ENCODE measurements at regions not wholly inside any gene's neighbourhood (a gene's known extent, or its start where the extent isn't known, plus 50 kb on each side); places are given as distances from the start of the nearest gene placed in this dataset.

DNA sequence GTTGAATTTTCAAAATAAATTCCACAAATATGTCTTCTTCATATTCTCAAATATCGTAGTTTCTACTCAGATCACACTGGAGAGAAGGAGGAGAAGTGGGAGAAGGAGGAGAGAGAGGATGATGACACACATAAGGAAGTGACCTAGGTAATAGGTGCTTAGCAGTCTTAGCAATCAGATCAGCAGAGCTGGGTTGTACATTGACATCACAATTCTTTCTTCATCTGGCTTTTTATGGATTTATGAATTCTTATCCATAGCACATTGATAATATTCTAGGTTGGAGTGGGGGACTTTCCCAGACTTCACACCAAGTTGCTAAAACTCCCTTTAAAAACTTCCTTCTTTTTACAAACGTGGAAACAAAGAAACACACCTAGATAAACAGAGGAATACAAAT lies 86.9 kb downstream of the FGF9 start:
- in situ Hi-C loops (cut with MboI; ENCODE audit: low sequenced_read_pairs): loop anchor here (25.0 kb wide), 1 partner anchor 95 kb away; the partner anchor contains the start of gene FGF9

DNA sequence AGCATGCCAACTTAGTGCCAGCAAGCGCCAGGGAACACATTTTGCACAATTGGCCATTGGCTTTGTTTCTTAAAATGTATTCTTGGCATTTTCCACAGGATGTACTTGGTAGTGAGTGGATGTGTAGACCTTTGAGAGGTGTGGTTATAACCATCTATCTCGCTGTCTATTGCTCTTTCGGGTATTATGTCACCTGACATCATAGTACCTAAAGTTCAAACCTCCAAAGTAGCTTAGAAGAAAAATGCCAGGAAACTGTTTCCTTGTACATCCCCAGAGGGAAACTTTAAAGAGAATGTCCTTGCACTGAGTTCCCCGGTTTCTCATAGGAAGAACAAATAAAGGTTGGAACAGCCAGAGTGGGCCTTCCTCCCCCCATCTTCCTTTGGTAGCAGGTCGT lies 87.6 kb downstream of the FGF9 start:
- in situ Hi-C loops (cut with MboI; ENCODE audit: low sequenced_read_pairs): loop anchor here (25.0 kb wide), 1 partner anchor 96 kb away; the partner anchor contains the start of gene FGF9

DNA sequence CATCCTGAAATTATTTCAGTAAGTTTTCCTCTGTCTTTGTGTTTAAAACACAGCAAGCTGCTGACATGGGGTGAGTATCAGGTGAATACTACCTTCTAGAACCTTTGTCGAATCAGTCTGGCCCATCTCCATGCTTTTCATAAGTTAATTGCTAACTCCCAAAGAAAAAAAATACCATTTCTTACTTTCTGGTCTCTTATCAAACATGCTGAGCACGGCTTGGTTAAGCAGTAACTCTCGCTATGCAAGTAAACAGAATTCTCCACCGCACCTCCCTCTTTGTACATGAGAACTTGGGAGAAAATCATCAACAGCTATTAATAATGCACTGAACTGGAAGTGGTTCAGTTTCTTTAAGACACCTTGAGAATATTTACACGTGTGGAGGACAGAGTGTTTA lies 88.6 kb downstream of the FGF9 start:
- in situ Hi-C loops (cut with MboI; ENCODE audit: low sequenced_read_pairs): loop anchor here (25.0 kb wide), 1 partner anchor 97 kb away; the partner anchor contains the start of gene FGF9

DNA sequence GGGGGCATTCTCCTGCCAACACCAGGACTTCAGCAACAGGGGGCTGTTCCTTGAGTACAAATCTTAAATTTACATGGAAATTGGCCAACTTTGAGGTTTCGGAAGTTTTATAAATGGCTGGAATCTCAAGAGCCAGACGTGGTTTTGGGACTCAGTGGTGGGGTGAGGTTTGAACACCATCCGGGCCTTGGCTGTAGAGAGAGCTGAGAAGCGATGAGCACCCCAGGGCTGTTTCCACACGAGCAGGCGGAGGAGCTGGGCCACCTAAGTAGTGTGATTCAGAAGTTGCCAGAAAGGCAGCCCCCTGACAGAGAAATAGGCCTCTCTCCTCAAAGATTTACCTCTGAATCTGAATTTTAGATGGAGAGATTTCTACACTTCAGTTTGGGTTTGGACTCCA lies 89.0 kb downstream of the FGF9 start:
- in situ Hi-C loops (cut with MboI; ENCODE audit: low sequenced_read_pairs): loop anchor here (25.0 kb wide), 1 partner anchor 98 kb away; the partner anchor contains the start of gene FGF9

DNA sequence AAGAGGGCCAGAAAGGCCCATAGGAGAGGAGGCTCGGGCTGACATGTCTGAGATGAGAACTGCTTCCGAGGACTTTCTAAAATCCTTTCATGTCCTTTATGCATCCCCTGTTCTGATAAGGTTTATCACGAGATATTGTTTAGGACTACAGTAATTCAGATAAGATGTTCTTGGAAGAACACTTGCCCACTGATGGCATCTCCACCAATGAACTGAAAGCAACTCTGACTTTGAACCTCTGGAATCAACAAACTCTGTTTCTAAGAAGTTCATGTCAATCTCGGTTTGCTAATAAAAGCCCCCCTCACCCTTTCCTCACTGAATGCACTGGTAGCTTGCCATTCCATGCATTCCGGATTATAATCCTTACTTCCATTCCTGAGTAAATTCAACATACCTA lies 90.9 kb downstream of the FGF9 start:
- in situ Hi-C loops (cut with MboI; ENCODE audit: low sequenced_read_pairs): loop anchor here (25.0 kb wide), 1 partner anchor 99 kb away; the partner anchor contains the start of gene FGF9

DNA sequence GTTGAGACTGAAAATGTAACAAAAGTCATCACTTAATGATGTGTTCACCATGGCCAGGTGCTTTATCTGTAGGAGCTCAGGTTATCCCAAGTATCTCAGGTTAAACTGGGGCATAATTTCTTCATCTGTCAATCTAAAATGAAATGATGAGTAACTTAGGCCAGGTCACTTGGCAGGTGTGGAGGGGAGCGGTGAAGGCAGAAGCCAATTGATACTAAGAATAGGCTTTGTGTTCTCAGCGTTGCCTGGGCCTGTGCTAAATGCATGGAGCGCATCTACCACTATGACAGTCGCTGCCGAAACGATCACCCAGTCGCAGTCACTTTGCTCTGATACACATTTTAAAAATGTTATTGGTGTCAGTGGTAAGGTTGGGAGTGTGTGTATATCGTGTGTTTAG lies 91.6 kb downstream of the FGF9 start:
- in situ Hi-C loops (cut with MboI; ENCODE audit: low sequenced_read_pairs): loop anchor here (25.0 kb wide), 1 partner anchor 100 kb away; the partner anchor contains the start of gene FGF9

DNA sequence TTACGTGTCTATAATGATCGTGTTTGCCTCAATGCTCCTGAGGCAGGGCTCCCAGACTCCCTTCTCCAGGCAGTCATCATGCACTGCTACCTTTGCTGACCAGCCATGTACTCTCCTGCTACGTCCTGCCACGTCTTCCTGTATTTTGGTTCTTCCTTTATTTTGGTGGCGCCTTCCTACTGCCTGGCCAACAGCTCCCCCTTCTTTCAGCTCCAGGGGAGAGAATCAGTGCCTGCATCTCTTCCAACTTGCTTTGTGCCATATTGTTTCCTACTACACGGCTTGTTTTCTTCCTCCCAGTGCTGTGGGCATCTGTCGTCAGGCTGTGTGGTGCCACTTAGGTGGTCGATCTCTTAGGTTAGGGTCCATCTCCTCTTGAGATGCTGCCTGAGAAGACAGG lies 96.2 kb downstream of the FGF9 start:
- in situ Hi-C loops (cut with MboI; ENCODE audit: low sequenced_read_pairs): loop anchor here (25.0 kb wide), 1 partner anchor 105 kb away; the partner anchor contains the start of gene FGF9

DNA sequence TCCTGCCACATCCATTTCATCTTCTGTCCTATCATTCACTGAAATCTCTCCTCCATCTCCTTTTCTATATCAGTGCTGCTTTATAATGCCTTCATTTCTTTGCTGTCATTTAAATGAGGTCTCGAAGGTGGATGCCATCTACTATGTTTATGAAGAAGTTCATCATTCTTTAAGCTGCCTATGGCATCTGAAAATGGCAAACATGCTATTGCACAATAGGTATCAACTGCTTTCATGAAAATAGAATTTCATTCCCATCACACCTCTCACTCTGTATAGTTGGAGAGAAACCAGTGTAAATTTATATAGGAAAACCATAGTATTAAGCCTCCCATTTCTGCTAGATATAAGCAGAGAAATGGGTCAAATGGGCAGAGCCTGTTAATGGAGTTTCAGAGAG lies 100.2 kb downstream of the FGF9 start:
- in situ Hi-C loops (cut with MboI; ENCODE audit: low sequenced_read_pairs): loop anchor here (25.0 kb wide), 1 partner anchor 109 kb away; the partner anchor contains the start of gene FGF9

DNA sequence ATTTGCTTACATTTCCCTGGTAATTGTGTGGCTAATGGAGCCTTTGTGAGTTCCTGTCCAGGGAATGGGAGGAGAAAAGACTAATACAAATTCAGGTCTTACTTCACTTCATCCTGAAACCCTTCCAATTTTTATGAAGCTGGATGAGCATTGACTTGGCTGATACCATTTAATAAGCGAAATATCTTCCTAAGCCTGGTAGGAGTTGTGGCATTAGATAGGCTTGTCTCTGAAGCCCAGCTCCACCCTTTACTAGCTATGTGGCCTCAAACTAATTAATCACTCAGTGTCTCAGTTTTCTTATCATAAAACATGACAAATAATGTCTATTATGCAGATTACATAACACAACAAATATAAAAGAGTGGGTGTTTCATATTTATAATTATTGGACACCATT lies 106.3 kb downstream of the FGF9 start:
- in situ Hi-C loops (cut with MboI; ENCODE audit: low sequenced_read_pairs): no loop called here

DNA sequence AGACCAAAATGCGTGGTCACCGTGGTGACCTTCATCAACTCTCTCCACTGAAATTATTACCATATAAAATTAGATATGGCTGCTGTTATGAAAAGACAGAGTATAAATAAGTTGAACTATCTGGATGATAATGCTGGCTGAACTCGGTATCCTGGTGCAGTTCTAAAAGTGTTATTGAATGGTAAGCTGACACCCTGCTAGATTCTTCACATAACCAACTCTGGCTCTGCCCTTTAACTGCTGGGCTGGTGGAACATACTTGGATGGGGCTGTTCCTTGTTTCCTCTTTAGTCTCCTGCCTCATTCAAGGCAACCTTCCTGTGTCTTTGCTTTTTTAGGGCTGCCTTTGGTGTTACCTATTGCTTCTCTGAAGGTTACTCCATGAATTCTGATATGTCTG lies 106.9 kb downstream of the FGF9 start:
- in situ Hi-C loops (cut with MboI; ENCODE audit: low sequenced_read_pairs): no loop called here

DNA sequence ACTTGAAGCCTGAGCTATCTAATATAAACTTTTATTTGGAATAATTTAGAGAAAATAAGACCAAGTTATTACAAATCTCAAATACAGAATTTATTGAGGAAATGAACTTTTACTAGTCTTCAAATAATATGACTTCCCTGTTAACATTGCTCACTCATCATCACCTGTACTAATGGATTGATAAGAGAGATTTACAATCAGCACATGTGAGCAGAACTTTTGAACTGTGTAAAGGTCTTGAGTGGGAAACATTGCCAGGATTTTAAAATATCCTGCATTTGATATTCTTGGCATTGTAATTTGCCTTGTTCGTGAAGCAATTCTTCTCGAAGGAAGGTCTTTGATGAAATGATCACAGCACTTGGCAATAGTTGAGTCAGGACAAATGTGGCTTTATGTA lies 111.9 kb downstream of the FGF9 start:
- in situ Hi-C loops (cut with MboI; ENCODE audit: low sequenced_read_pairs): no loop called here

DNA sequence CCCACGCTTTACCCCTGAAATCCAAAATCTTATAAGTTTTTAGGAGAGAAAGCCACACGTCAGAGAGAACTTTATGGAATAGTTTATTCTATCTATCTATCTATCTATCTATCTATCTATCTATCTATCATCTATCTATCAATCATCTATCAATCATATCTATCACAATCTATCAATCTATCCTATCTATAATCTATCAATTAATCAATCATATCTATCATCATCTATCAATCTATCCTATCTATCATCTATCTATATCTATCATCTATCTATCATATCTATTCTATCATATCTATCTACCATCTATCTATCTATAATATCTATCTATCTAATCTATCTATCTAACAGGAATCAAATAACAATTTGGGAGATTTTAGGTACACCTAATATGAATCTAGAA lies 115.1 kb downstream of the FGF9 start:
- in situ Hi-C loops (cut with MboI; ENCODE audit: low sequenced_read_pairs): no loop called here

DNA sequence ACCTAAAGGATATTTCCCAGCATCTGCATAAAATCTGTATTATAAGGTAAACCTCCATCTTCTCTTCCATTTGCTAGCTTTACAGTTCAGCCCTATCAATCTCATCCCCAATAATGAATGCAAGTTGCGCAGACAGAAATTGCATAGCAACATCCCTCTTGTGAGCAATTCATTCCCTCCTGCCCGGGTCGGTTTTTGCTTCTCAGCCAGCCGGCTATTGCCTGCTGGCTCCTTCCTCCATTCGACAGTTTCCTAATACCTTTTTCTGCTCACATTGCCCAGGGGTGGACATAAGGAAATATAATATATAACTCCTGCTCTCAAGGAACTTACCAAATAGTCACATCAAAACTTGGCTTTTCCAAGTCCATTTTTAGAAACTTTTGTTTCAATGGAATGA lies 125.2 kb downstream of the FGF9 start:
- in situ Hi-C loops (cut with MboI; ENCODE audit: low sequenced_read_pairs): no loop called here

DNA sequence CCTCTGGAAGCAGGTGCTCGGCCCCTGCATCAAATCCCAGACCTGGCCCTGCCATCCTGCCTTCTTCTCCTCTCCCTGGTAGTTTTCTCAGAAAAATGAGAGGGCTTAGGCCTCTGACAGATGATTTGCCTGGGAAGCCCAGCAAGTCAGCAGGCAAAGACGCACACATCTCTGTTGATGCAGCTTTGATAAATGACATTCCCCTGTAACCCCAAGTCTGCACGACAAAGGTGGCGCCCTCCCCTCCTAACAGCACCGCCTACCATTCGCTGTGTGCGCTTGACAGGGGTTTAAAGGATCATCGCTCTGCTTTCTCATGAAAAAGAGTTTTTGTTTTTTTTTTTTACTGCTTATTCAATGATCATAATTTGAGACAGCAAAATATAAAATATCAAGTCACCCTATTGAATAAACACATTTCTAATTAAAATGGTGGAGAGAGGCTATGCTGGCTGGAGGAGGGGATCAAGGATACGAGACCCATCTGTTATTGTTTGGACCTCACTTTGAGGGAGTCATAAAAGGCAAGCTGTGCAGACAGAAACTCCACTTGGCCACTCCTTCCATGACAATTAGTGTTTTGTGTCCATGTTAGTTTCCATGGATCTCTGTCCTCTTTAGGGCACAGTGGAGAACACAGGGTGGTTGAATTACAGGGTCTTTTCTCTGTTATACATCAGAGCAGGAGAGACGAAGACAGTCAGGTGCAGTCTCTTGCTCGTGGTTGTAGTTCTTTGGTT lies 126.1 kb downstream of the FGF9 start:
- in situ Hi-C loops (cut with MboI; ENCODE audit: low sequenced_read_pairs): no loop called here

DNA sequence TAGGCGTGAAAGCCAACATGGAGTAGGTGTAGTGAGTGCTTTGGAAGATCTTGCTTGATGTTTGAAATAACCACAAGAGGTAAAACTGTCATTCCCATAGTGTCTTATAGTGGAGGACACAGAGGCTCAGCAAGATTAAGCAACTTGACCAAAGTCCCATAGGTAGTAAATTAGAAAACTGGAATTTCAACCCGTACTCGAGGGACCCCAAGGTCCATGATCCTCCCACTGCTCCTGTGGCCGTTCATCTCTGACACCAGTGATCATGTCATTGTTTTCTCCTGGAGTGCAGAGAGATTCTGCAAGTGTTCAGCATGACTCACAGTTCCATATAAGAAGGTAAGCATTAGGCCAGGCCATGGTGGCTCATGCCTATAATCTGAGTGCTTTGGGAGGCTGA lies 126.9 kb downstream of the FGF9 start:
- in situ Hi-C loops (cut with MboI; ENCODE audit: low sequenced_read_pairs): no loop called here

DNA sequence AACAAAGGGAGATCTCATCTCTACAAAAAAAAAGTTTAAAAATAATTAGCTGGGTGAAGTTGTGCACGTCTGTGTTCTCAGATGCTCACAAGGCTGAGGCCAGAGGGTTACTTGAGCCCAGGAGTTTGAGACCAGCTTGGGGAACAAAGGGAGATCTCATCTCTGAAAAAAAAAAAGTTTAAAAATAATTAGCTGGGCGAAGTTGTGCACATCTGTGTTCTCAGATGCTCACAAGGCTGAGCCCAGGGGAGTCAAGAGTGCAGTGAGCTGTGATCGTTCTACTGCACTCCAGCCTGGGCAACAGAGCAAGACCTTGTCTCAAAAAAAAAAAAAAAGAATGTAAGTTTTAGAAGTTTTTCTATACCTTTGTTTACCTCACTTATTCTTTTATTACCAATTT lies 127.3 kb downstream of the FGF9 start:
- in situ Hi-C loops (cut with MboI; ENCODE audit: low sequenced_read_pairs): no loop called here

DNA sequence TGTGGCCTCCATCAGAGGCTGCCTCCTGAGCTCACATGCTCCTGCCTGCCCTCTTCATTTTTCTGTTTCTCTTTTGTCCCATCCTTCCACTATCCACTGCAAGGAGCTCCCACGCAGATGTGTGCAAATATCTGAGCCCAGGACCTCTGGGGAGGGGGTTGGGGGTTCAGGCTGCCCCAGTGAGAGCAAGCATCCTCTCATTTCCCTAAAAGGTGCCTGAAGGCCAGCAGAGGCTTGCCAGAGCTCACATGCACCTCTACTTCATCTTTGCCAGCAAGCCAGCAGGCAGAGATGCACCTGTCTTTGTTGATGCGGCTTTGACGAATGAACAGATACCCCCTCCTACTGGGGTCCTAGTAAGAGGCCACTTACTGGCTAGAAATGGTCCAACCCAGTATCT lies 128.8 kb downstream of the FGF9 start:
- in situ Hi-C loops (cut with MboI; ENCODE audit: low sequenced_read_pairs): no loop called here

DNA sequence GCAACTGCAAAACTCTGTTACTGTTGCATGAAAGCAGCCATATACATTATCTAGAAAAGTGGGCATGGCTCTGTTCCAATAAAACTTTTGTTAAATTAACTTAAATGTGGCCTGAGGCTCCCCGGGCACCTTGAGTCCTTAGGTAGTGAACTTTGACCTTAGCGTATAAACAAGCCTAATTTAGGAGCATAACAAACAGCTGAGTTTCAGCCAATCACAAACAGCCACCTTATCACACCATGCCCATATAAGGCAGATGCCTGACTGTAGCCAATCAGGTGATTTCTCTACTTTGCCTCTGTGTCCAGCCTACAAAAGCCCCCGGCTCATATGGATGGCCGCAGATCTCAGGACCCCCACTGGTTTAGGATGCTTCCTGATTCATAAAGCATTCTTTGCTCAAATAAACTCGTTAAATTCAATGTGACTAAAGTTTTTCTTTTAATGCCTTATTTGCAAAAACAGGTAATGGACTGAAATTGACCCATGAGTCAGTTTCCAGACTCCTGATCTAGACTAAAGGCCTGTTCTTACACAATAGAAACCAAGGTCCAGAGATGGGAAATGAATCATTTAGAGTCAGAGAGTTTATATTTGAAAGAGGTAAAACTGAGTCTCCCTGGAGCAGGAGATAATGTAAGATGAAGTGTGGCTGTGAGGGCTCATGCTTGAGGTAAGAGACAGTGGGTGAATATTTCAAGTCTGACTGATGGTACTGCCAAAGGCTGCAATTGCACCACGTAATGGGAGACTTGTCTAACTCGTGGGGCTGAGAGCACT lies 130.2 kb downstream of the FGF9 start:
- in situ Hi-C loops (cut with MboI; ENCODE audit: low sequenced_read_pairs): no loop called here

DNA sequence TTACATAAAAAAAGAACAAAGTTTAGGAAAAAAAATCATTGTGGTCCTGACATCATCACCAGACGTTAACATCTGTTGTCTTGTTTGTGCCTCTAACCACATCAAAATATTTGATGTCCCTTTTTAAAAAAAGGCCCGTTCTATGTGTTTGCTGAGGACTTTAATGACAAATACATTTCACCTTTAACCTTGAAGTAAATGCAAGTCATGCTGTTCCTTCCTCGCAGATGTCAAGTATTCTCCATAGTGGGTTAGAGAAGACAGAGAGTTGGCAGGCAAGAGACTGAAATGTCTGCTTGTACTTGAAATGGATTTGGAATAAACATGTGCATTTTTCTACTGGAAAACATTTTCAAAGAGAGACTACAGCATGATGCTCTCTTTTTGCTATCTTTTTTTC lies 134.9 kb downstream of the FGF9 start:
- in situ Hi-C loops (cut with MboI; ENCODE audit: low sequenced_read_pairs): no loop called here

DNA sequence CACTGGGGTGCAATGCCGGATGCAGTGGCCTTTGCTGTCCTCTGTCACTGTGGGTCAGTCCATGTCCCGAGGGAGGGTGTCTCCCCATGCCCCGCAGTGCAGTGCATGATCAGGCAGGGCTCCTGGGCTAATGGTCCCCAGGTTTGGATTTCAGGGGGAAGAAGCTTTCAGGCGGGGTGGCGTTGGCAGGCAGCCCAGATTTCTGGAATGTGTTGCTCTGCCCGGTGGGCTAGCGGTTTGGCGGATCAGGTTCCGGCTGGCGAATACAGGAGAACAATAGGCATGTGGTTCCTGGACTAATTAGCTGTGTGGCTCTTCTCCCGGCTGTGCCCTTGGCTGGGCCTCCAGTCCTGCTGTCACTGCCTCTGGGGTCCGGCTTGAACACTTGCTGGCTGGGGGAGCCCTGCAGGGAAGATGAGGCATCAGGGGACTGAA lies 141.3 kb downstream of the FGF9 start:
- in situ Hi-C loops (cut with MboI; ENCODE audit: low sequenced_read_pairs): no loop called here

DNA sequence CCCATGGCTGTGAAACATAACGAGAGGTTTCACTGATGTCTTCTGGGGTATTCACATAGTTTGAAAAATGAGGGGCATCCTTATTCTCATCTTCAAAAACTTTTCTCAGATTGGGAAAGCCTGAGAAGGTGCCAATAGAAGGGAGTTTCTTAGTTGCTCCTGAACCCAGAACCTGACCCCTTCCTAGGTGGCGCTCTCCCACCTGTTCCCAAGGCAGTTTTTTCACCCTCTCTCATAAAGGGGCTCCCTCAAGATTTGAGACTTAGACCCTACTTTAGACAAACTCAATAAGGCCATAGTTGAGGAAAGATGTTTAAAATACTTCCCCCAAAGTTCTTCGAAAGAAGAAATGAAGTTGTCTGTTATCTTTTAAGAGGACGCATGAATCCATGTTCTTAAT lies 142.2 kb downstream of the FGF9 start:
- in situ Hi-C loops (cut with MboI; ENCODE audit: low sequenced_read_pairs): no loop called here

DNA sequence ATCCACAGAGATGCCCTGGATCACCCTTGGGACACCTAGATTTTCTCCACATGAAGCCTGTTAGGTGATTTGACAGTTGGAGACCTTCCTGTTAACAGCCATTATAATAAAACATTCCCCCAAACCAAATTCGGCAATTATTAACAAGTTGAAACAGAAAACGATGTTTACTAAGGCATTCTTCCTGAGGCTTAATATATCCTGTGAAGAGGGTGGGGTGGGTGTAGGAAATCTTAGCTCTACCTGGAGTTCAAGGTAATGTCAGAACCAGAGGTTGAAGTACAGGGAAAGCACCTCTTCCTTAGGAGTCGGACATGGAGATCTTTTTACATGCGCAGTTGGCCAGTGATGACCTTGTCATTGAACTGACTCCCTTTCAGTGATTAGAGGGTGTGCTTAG lies 143.0 kb downstream of the FGF9 start:
- in situ Hi-C loops (cut with MboI; ENCODE audit: low sequenced_read_pairs): no loop called here

Data from HL-60/S4 treated with retinoic acid at 250 ng/mL for 4 days and 3 days (cell line).